ENCODE measurements at regions not wholly inside any gene's neighbourhood (a gene's known extent, or its start where the extent isn't known, plus 50 kb on each side); places are given as distances from the start of the nearest gene placed in this dataset.
"Not testable (repeated sequence)": the region's sequence is repeated elsewhere in the genome, so short reads cannot be mapped to it uniquely, and the experiment has no call there.

- Histone ChIP-seq H3K36me3 (ENCODE audit: control insufficient read depth, insufficient read depth, low read length) (no peaks in the 10 kb centered on the region), H3K27me3 (ENCODE audit: control insufficient read depth, insufficient read depth, low read length) (no peaks in the 10 kb centered on the region), H3K4me1 (ENCODE audit: control insufficient read depth, insufficient read depth, low read length) (peaks cover 27% of the 10 kb centered on the region), H3K4me3 (ENCODE audit: low read length) (no peak overlapping the region), H3K27ac (ENCODE audit: low read length) (peak overlapping the region; percentile 3), H3K9me3 (ENCODE audit: control insufficient read depth, insufficient read depth, low read length) (no peaks in the 10 kb centered on the region)
- H3K36me3 Mint-ChIP-seq: no peaks in the 10 kb centered on the region
- no peak overlapping the region for H3K4me3 Mint-ChIP-seq
- H3K27ac Mint-ChIP-seq: peak overlapping the region in 1 of 2 donors; percentile 54
- peak; percentile 30 to 75 for DNase-seq
- peak; percentile 51 to 65 (median 51) for ATAC-seq
- intact Hi-C loops (cut with micrococcal nuclease): loop anchor here (2.0 to 10.0 kb wide), 5 partner anchors 167 to 1026 kb away; partner anchors contain the start of gene BTG1
- H3K9me3 Mint-ChIP-seq: no peaks in the 10 kb centered on the region
- no peaks in the 10 kb centered on the region for H3K27me3 Mint-ChIP-seq (ENCODE audit: low read depth in 2 of 2)
- TF ChIP-seq CTCF (IDR thresholded peaks at IDR 0.05): peak; percentile 66
- H3K4me1 Mint-ChIP-seq: peaks cover 44 to 45% of the 10 kb centered on the region in 2 donors
Observed at GRCh38 chr12:92408072-92408900, 262.6 kb upstream of the BTG1 start.

- not testable (repeated sequence) for H3K36me3 Mint-ChIP-seq
- 96% methylated on average over 40 of the region's 40 CpGs for WGBS (ENCODE audit: insufficient coverage)
Observed at GRCh38 chr12:92406404-92407070, 260.9 kb upstream of the BTG1 start.

GRCh38 chr12:92405801-92406251 lies 260.2 kb upstream of the BTG1 start:
- peak overlapping the region; percentile 17 for H3K4me3 ChIP-seq (ENCODE audit: low read length)
- H3K36me3 ChIP-seq (ENCODE audit: control insufficient read depth, insufficient read depth, low read length); H3K27me3 ChIP-seq (ENCODE audit: control insufficient read depth, insufficient read depth, low read length); ATAC-seq; H3K36me3 Mint-ChIP-seq; H3K9me3 Mint-ChIP-seq; H3K9me3 ChIP-seq (ENCODE audit: control insufficient read depth, insufficient read depth, low read length); H3K27me3 Mint-ChIP-seq (ENCODE audit: low read depth in 2 of 2): not testable (repeated sequence)
- intact Hi-C loops (cut with micrococcal nuclease): loop anchor here (5.0 to 10.0 kb wide), 4 partner anchors 169 to 1024 kb away; partner anchors contain the start of gene BTG1
- peak in 1 of 2 donors; percentile 57 for DNase-seq
- Mint-ChIP-seq H3K4me1 (peaks cover 59 to 63% of the 10 kb centered on the region in 2 donors), H3K27ac (peak overlapping the region; percentile 87 to 92), H3K4me3 (peak overlapping the region; percentile 84)
- peak overlapping the region; percentile 84 for H3K27ac ChIP-seq (ENCODE audit: low read length)
- H3K4me1 ChIP-seq (ENCODE audit: control insufficient read depth, insufficient read depth, low read length): peaks cover 33% of the 10 kb centered on the region
- 27% methylated on average over 16 of the region's 16 CpGs for WGBS (ENCODE audit: insufficient coverage)

More at GRCh38 chr12:92406404-92407070, 260.9 kb upstream of the BTG1 start:
- Mint-ChIP-seq H3K4me1 (peaks cover 55 to 56% of the 10 kb centered on the region in 2 donors), H3K27ac (peak overlapping the region; percentile 87 to 92)
- not testable (repeated sequence) for ATAC-seq; H3K36me3 ChIP-seq (ENCODE audit: control insufficient read depth, insufficient read depth, low read length); H3K27me3 ChIP-seq (ENCODE audit: control insufficient read depth, insufficient read depth, low read length); H3K9me3 ChIP-seq (ENCODE audit: control insufficient read depth, insufficient read depth, low read length); H3K9me3 Mint-ChIP-seq; DNase-seq; H3K4me3 Mint-ChIP-seq; H3K27me3 Mint-ChIP-seq (ENCODE audit: low read depth in 2 of 2); H3K4me3 ChIP-seq (ENCODE audit: low read length)
- intact Hi-C loops (cut with micrococcal nuclease): loop anchor here (5.0 to 10.0 kb wide), 4 partner anchors 168 to 1024 kb away; partner anchors contain the start of gene BTG1
- Histone ChIP-seq H3K27ac (ENCODE audit: low read length) (peak overlapping the region; percentile 12), H3K4me1 (ENCODE audit: control insufficient read depth, insufficient read depth, low read length) (peaks cover 33% of the 10 kb centered on the region)

- Mint-ChIP-seq H3K9me3 (no peaks in the 10 kb centered on the region), H3K27ac (peak overlapping the region; percentile 87 to 92), H3K27me3 (ENCODE audit: low read depth in 2 of 2) (no peaks in the 10 kb centered on the region), H3K4me3 (peak overlapping the region; percentile 62), H3K4me1 (peaks cover 68 to 70% of the 10 kb centered on the region in 2 donors), H3K36me3 (no peaks in the 10 kb centered on the region)
- no peak for TF ChIP-seq CTCF (IDR thresholded peaks at IDR 0.05)
- peak overlapping the region; percentile 84 for H3K27ac ChIP-seq (ENCODE audit: low read length)
- H3K36me3 ChIP-seq (ENCODE audit: control insufficient read depth, insufficient read depth, low read length): no peaks in the 10 kb centered on the region
- no peaks in the 10 kb centered on the region for H3K9me3 ChIP-seq (ENCODE audit: control insufficient read depth, insufficient read depth, low read length)
- intact Hi-C loops (cut with micrococcal nuclease): loop anchor here (5.0 to 10.0 kb wide), 7 partner anchors 170 to 1023 kb away; partner anchors contain the start of gene BTG1
- no peaks in the 10 kb centered on the region for H3K27me3 ChIP-seq (ENCODE audit: control insufficient read depth, insufficient read depth, low read length)
- DNase-seq: peak in 1 of 2 donors; percentile 34
- H3K4me1 ChIP-seq (ENCODE audit: control insufficient read depth, insufficient read depth, low read length): peaks cover 39% of the 10 kb centered on the region
- H3K4me3 ChIP-seq (ENCODE audit: low read length): no peak overlapping the region
- no peak for ATAC-seq
- WGBS (ENCODE audit: insufficient coverage): 50% methylated on average over 1 of the region's 1 CpG
Observed at GRCh38 chr12:92404921-92405320, 259.3 kb upstream of the BTG1 start.

Measured in natural killer cell (primary cell).